ENCODE measurements at regions not wholly inside any gene's neighbourhood (a gene's known extent, or its start where the extent isn't known, plus 50 kb on each side); places are given as distances from the start of the nearest gene placed in this dataset.

- TF ChIP-seq CTCF (IDR thresholded peaks at IDR 0.05) (no peak), ZFX (IDR thresholded peaks at IDR 0.05; ENCODE audit: borderline replicate concordance) (no peak)
Measured at GRCh38 chr2:173427887-173428668, 73.4 kb downstream of the CDCA7 start.
